ENCODE measurements at regions not wholly inside any gene's neighbourhood (a gene's known extent, or its start where the extent isn't known, plus 50 kb on each side); places are given as distances from the start of the nearest gene placed in this dataset.

DNA sequence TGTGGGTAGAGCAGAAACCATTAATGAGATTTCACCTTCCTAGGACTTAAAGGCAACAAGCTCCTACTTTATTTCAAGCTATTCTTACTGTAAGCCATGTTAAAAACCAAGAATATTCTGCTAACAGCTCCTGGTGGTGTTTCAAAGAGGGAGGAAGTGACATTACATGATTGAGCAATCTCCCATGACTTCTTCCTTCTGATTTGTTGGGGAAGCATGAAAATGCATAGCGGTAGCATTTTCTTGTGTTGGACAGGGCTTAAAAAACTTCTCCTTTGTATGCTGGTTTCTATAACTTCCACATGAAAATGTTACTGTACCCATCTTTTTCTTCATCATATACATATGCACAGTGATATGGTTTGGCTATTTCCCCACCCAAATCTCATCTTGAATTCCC lies 297.0 kb upstream of the SNX7 start:
- TF ChIP-seq, protein P1, sequence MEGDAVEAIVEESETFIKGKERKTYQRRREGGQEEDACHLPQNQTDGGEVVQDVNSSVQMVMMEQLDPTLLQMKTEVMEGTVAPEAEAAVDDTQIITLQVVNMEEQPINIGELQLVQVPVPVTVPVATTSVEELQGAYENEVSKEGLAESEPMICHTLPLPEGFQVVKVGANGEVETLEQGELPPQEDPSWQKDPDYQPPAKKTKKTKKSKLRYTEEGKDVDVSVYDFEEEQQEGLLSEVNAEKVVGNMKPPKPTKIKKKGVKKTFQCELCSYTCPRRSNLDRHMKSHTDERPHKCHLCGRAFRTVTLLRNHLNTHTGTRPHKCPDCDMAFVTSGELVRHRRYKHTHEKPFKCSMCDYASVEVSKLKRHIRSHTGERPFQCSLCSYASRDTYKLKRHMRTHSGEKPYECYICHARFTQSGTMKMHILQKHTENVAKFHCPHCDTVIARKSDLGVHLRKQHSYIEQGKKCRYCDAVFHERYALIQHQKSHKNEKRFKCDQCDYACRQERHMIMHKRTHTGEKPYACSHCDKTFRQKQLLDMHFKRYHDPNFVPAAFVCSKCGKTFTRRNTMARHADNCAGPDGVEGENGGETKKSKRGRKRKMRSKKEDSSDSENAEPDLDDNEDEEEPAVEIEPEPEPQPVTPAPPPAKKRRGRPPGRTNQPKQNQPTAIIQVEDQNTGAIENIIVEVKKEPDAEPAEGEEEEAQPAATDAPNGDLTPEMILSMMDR (conservative IDR thresholded peaks at IDR 0.05; ENCODE audit: low read depth, low read length), result no peak
- no peak for TF ChIP-seq EZH2phosphoT487 (IDR thresholded peaks at IDR 0.05; ENCODE audit: borderline replicate concordance, low read length)
